Prostate gland (tissue), 2 donors: ENCODE measurements at regions not wholly inside any gene's neighbourhood (a gene's known extent, or its start where the extent isn't known, plus 50 kb on each side); places are given as distances from the start of the nearest gene placed in this dataset.

Experiments
- DNase-seq: peaks from one replicate; pipeline ENCODE4 v3.0.0-alpha.2; 2019; ENCODE audit warnings: low spot score
- H3K27ac ChIP-seq, 2 donors: fragments of 200-600 bp; sonication (generic); 2 replicates each; pipeline ENCODE4 v1.5.1; 2017 to 2019
- H3K27me3 ChIP-seq: fragments of 200-600 bp; sonication (generic); replicated peaks from 2 replicates; pipeline ENCODE4 v1.5.1; 2019; ENCODE audit not compliant: insufficient read depth
- H3K36me3 ChIP-seq, 2 donors: fragments of 200-600 bp; sonication (generic); 1 replicate in 1 of 2; 2 replicates in 1 of 2; pipeline versions ENCODE4 v1.5.1 to v1.8.1; 2017 to 2019
- H3K4me1 ChIP-seq: fragments of 200-600 bp; sonication (generic); replicated peaks from 2 replicates; pipeline ENCODE4 v1.5.1; 2019
- H3K4me3 ChIP-seq, 2 donors: fragments of 200-600 bp; sonication (generic); 2 replicates each; pipeline ENCODE4 v1.5.1; 2017 to 2019
- H3K9me3 ChIP-seq: fragments of 200-600 bp; sonication (generic); 2 replicates; pipeline ENCODE4 v1.5.1; 2017
- POLR2A ChIP-seq: fragments of 450-650 bp; IDR thresholded peaks from one replicate; pipeline ENCODE4 v1.6.1; 2016; ENCODE audit warnings: antibody characterized with exemption, mild to moderate bottlenecking
- POLR2AphosphoS5 ChIP-seq: sonication (generic); formaldehyde crosslinking; IDR thresholded peaks from one replicate; pipeline ENCODE4 v1.6.1; 2017; ENCODE audit warnings: antibody characterized with exemption
- WGBS: methylation state at CpG from one replicate; pipeline ENCODE4 v1.1.5; 2018; 5-methylcytosine and 5-hydroxymethylcytosine counted together
- intact Hi-C: fragments of 100-400 bp; cut with DNase I; formaldehyde crosslinking; loops from one replicate; pipeline ENCODE4 v1.14.2; 2022
- TF ChIP-seq, protein P1 (sequence below), 4 experiments: fragments of 200-600 bp in 2 of 4; fragments of 450-650 bp in 2 of 4; sonication (generic) in 2 of 4; IDR thresholded peaks; 1 replicate in 3 of 4; 2 replicates in 1 of 4; pipeline ENCODE4 v1.5.1; 2016 to 2019; ENCODE audit warnings: antibody characterized with exemption in 4 of 4, mild to moderate bottlenecking in 2 of 4, moderate library complexity in 2 of 4

DNA sequence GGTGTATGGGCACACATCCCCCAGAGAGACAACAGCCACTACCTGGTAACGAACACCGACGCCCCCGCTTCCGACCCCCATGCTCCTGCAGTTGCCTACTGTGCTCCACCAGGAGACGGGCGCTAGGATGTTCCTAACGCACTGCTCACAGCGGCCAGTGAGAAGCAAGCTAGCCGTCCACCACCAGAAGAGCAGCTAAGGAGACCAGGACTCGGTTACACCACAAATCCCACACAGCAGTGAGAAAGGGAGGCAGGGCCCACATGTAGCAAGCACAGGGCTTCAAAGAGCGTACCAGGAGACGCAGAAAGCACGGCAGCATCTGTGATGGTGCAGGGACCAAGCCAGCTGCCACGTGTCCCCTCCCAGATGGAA is 117.0 kb downstream of the NCOR2 start:
- Histone ChIP-seq H3K27me3 (no peaks in the 10 kb centered on the region), H3K9me3 (no peaks in the 10 kb centered on the region), H3K4me1 (peaks cover 16% of the 10 kb centered on the region), H3K27ac (no peak overlapping the region), H3K36me3 (no peaks in the 10 kb centered on the region), H3K4me3 (no peak overlapping the region)
- intact Hi-C loops = no loop called here
- 85% methylated on average over 15 of the region's 15 CpGs for WGBS
- no peak for DNase-seq
- TF ChIP-seq POLR2AphosphoS5 (no peak), POLR2A (no peak)
- TF ChIP-seq, protein P1, sequence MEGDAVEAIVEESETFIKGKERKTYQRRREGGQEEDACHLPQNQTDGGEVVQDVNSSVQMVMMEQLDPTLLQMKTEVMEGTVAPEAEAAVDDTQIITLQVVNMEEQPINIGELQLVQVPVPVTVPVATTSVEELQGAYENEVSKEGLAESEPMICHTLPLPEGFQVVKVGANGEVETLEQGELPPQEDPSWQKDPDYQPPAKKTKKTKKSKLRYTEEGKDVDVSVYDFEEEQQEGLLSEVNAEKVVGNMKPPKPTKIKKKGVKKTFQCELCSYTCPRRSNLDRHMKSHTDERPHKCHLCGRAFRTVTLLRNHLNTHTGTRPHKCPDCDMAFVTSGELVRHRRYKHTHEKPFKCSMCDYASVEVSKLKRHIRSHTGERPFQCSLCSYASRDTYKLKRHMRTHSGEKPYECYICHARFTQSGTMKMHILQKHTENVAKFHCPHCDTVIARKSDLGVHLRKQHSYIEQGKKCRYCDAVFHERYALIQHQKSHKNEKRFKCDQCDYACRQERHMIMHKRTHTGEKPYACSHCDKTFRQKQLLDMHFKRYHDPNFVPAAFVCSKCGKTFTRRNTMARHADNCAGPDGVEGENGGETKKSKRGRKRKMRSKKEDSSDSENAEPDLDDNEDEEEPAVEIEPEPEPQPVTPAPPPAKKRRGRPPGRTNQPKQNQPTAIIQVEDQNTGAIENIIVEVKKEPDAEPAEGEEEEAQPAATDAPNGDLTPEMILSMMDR (IDR thresholded peaks at IDR 0.05) = no peak

DNA sequence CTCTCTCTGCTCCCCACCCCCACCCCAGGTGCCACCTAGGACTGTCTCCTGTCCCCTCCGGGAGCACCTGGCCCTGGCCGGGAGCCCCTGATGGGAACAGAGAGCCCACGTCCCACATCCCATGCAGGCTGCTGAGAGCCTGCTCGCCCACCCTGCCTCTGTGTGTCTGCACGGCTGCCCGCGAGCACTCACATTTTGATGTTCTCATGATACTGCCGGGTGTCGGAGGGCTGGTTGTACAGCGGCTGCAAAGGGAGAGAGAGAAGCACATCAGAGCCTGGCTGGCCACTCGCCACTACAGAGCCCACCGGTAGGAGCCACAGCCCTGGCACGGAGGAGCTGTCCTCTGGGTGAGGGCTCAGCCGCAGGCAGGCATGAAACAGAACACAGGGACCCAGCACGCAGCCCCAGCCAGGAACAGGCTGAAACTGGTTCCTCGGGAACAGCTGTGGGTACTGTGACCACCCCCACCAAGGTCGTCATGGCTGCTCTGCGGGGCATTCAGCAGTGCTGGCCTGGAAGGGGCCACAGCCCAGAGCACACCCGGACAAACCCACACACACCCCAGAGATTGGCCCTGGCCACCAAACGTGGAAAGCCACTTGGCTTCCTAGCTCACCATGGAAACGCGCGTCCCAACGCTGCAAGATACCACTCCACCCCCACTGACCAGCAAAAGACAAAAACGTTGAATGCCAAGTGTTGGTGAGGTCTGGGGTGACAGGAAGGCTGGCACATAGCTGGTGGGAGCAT is 117.6 kb downstream of the NCOR2 start:
- WGBS = 65% methylated on average over 25 of the region's 25 CpGs
- no peak overlapping the region for H3K27ac ChIP-seq
- DNase-seq = no peak

DNA sequence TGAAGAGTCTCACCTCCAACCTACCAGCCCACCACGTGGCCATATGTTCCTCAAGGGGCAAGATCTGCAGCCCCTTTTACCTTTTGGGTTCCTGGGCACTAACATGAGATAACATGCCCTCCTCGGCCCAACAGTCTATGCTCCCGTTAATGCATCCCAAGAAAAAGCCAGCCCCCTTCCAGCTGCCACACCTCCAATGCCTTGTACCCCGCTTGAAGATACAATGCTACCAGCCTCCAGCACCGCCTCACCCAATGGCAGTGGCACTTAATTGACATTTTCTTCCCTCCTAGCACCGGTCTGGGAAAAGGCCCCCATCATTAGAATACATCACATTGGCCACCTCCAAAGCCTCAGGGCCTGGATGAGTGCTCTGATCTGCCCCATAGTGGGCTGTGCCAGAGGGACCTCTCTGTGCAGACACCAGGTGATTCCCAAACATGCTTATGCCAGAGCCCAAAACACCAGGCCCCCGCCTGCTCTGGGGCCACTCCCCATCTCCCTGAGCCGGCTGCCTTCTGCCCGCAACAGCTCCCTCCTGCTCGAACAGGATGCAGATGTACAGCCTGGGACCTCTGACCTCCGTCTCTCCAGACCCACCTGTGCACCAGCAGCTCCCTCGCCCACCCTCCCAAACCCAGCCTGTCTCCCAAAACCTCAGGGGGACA is 118.3 kb downstream of the NCOR2 start:
- Histone ChIP-seq H3K27me3 (no peaks in the 10 kb centered on the region), H3K27ac (no peak overlapping the region), H3K36me3 (no peaks in the 10 kb centered on the region), H3K4me3 (no peak overlapping the region), H3K9me3 (no peaks in the 10 kb centered on the region), H3K4me1 (peaks cover 8% of the 10 kb centered on the region)
- WGBS = 89% methylated on average over 12 of the region's 12 CpGs
- intact Hi-C loops = no loop called here
- DNase-seq = no peak
- TF ChIP-seq POLR2A (no peak), POLR2AphosphoS5 (no peak)
- TF ChIP-seq, protein P1 (IDR thresholded peaks at IDR 0.05) = no peak

More for the DNA sequence above, 117.6 kb downstream of the NCOR2 start:
- H3K4me1 ChIP-seq = peaks cover 11% of the 10 kb centered on the region
- intact Hi-C loops = no loop called here
- no peaks in the 10 kb centered on the region for H3K27me3 ChIP-seq
- H3K9me3 ChIP-seq = no peaks in the 10 kb centered on the region
- TF ChIP-seq POLR2AphosphoS5 (no peak), POLR2A (no peak)
- TF ChIP-seq, protein P1 (IDR thresholded peaks at IDR 0.05) = no peak
- H3K36me3 ChIP-seq = no peaks in the 10 kb centered on the region
- H3K4me3 ChIP-seq = no peak overlapping the region

DNA sequence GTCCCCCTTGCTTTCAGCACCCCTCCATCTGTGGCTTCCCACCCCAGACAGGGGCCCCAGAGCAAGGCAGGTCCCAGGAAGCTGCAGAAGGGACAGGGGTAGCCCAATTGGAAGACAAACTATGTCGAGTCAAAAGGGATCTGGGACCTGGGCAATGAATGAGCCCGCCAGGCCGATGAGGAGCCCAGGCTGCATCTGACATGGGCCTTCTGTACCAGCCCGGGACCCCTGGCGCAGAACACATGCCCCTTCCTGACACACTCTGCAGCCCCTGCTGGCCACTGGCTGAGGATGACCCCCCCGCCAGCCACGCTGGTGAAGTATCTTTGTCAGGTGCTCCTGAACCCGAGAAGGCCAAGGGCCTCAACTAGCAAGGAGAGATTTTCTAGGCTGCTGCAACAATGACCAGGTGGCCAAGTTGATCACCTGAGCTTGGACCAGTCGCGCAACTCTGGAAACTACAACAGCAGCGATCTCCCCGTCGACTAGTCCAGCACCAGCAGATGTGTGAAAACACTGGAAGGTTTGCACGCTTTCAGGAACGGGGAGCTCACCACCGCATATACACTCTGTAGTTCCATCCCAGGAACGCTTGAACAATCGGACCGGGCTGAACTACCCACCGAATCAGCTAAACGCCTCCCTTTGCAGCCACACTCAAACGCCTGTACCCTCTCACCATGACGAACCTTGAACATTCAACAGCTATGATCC is 119.0 kb downstream of the NCOR2 start:
- TF ChIP-seq, protein P1 (IDR thresholded peaks at IDR 0.05) = no peak
- TF ChIP-seq POLR2A (no peak), POLR2AphosphoS5 (no peak)
- Histone ChIP-seq H3K27ac (no peak overlapping the region), H3K4me3 (no peak overlapping the region), H3K4me1 (peaks cover 3% of the 10 kb centered on the region), H3K36me3 (no peaks in the 10 kb centered on the region), H3K27me3 (no peaks in the 10 kb centered on the region), H3K9me3 (no peaks in the 10 kb centered on the region)
- WGBS = 88% methylated on average over 22 of the region's 23 CpGs
- intact Hi-C loops = no loop called here
- no peak for DNase-seq
